IPS DF 4.7 (cell line): ENCODE measurements at regions not wholly inside any gene's neighbourhood (a gene's known extent, or its start where the extent isn't known, plus 50 kb on each side); places are given as distances from the start of the nearest gene placed in this dataset.
"Not testable (repeated sequence)": the region's sequence is repeated elsewhere in the genome, so short reads cannot be mapped to it uniquely, and the experiment has no call there.

Experiments
- DNase-seq: peaks from one replicate; pipeline ENCODE4 v3.0.0-alpha.2; 2013; ENCODE audit warnings: low spot score; ENCODE audit errors: extremely low read depth

- no peak for DNase-seq
Observed at GRCh38 chr4:66300336-66300934, 630.1 kb upstream of the EPHA5 start.

- DNase-seq: no peak
Observed at GRCh38 chr4:66298569-66298968, 628.3 kb upstream of the EPHA5 start.

GRCh38 chr4:66297703-66298102 lies 627.4 kb upstream of the EPHA5 start:
- DNase-seq: no peak

- DNase-seq: no peak
Observed at GRCh38 chr4:66294638-66295037, 624.3 kb upstream of the EPHA5 start.

DNA sequence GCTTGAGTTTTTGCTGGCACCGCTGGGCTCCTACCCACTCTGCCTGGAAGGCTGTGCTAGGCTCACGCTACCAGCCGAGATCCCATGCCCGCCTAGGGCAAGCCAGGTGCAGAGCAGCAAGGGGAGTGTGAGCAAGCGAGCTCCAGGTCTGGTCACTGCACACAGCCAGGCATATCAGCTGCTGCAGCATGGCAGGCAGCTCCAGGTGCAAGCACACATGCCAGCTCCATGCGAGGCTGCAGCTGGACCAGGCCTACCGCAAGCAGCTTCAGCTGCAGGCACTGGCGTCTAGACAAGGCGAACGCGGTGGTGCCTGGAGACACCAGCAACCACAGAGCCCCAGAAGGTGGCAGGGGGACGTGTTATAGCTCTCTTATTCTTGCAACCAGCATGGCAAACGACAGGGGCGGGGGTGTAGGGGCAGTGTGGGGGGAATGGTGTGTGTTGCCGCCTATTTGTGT lies 614.7 kb upstream of the EPHA5 start:
- no peak for DNase-seq

DNA sequence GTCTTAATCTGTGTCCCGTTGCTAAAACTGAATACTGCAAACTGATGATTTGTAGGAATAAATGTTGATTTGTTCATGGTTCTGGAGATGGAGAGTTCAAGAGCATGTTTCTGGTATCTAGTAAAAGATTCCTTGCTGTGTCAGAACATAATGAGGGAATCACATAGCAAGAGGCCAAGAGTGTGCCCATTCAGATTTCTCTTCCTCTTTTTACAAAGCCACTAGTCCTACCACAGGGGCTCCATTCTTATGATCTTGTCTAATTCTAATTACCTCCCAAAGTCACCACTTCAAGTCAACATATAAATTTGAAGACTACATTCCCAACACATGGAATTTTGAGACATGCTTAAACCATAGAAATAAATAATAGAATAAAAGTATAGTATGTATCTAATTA lies 608.8 kb upstream of the EPHA5 start:
- no peak for DNase-seq

DNA sequence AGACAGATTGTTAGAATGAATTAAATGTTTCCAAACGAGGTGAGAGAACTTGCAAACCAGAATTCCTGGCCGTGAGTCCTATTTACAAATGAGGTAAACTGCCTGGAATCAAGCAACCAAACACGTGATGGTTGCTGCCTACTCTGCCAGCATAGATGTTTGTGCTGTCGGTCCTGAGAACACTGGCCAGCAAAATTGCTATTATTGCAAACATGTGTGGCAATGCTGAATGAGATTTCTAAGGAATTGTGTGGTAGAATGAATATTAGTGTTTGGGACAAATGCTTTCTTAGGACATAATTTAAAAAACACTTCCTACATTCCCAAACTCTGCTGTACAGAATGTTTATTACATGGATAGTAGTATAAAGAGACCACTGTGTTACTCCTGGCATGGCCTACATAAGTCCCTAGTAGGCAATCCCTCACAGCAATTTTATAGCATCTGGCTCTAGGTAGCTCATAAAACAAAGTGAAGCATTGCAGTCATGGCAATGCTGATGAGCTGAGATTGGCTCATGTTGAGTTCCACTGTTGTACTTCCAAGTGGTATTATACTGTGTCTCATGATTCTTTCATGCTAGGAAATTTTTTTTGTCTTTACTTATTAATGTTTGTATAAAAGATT lies 605.2 kb upstream of the EPHA5 start:
- no peak for DNase-seq

GRCh38 chr4:66273110-66273509 lies 602.8 kb upstream of the EPHA5 start:
- DNase-seq: no peak

GRCh38 chr4:66270356-66270755 lies 600.1 kb upstream of the EPHA5 start:
- DNase-seq: not testable (repeated sequence)

DNA sequence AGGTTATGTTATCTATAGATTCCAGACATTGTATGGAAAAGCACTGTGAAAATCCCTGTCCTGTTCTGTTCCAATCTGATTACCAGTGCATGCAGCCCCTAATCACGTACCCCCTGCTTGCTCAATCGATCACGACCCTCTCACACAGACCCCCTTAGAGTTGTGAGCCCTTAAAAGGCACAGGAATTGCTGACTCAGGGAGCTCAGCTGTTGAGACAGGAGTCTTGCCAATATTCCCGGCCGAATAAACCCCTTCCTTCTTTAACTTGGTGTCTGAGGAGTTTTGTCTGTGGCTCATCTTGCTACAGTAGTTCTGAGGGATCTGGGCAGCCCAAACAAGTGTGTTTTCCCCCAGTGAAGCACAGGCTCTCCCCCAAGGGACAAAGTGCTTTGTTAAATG lies 596.3 kb upstream of the EPHA5 start:
- not testable (repeated sequence) for DNase-seq

DNA sequence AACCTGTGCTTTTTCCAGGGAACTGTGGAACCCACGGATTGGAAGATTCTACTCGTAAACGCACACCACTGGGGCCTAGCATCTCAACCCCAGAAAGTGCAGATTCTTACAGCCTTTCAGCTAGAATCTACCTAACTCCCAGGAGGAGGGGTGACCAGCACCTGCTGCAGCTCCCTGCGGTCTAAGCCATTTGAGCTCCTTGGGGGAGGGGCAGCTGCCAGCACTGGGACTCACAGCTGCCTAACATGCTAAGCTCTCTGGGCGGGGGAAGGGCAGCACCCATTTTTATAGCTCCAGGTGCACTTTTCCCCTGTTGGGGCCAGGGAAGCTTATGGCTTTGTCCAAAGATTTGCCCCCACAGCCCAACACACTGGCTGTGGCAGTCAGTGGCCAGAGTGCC lies 595.7 kb upstream of the EPHA5 start:
- DNase-seq: no peak

- DNase-seq: no peak
Observed at GRCh38 chr4:66252291-66252690, 582.0 kb upstream of the EPHA5 start.

DNA sequence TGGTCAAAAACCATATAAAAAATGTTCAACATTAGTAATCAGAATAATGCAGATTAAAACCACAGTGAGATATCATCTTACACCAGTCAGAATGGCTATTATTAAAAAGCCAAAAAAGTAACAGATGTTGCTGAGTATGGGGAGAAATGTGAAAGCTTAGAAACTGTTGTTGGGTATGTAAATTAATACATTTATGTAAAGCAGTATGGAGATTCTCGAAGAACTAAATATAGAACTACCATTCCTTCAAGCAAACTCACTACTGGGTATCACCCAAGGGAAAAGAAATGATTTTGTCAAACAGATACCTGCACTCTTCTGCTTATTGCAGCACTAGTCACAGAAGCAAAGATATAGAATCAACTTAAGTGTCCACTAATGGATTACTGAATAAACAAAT lies 576.4 kb upstream of the EPHA5 start:
- no peak for DNase-seq

- DNase-seq: no peak
Observed at GRCh38 chr4:66235876-66236275, 565.6 kb upstream of the EPHA5 start.

DNA sequence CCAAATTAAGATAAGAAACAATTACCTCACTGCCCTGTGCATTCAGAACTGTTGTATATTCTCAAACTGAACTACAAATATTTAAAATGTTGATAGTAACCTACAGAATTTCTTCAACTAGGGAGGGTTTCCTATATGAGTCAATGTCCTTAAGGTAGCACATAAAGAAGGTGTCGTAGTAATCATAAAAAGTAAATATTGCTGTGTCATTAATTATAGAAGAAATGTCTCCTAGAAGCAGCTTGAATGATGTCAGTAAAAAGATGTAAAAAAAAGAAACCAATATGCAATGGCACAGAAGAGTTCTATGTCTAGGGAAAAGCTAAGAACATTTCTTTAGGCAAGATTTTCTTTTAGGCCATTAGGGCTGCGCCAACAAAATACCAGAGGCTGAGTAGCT lies 559.6 kb upstream of the EPHA5 start:
- no peak for DNase-seq

GRCh38 chr4:66225539-66225938 lies 555.2 kb upstream of the EPHA5 start:
- DNase-seq: no peak

DNA sequence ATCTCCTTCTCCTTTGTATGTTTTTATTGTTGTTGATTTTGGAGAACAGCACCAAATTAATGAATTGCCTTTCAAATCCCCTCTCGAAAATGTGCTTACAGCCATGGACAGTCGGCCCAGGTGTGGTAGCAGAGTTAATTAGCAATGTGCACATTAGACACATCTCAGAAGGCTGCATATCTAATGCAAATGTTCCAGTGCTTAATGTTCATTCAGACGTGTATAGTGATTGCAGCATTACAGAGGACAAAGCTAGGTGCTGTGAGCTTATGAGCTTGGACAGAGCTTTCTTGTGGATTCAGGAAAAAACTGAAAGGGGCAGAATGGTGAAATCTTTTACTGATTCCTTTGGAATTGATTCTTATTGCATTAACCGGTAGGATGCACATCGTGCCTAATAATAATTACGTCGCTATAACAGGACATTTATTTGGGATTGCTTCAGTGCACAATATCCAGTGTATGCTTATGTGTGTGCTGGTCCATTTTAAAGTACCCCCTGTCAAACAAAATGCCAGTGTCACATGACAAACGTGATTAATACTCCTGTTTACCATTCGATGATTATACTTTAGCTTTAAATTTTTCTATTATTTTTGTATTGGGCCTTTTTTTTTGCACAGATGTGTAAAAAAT lies 552.9 kb upstream of the EPHA5 start:
- DNase-seq: no peak

GRCh38 chr4:66219401-66219800 lies 549.1 kb upstream of the EPHA5 start:
- no peak for DNase-seq

DNA sequence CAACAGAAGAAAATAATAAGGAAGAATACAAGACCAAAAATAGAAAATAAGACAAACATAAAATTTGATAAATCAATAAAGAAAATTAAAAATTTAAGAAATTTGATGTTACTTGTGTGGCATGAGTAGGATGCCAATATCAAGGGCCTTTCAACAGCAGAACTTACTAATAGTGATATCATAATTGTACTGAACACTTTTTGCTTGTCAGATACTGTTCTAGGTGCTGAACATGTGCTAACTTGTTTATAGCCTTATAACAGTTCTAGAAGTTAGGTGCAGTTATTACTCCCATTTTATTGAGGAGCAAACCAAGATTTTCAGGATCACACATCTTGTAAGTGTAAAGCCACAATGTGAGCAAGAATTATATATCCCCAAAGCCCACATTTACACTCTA lies 546.0 kb upstream of the EPHA5 start:
- no peak for DNase-seq

DNA sequence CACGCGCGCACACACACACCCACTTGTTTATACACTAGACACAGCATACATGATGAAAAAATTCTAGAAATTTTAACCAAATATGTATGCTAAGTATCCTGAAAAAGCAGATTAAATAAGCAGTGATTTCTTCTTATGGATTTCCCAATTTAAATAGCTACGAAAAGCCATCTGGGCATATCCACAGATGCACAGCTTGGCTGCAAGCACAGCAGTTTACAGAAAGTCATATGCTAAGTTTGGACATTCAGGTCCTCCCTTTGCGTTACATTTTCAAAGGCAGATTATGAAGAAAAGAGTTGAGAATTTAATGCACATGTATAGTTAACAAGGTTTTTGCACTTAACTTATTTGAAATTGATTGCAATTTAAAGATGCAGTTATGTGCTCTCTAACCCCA lies 542.2 kb upstream of the EPHA5 start:
- DNase-seq: no peak

DNA sequence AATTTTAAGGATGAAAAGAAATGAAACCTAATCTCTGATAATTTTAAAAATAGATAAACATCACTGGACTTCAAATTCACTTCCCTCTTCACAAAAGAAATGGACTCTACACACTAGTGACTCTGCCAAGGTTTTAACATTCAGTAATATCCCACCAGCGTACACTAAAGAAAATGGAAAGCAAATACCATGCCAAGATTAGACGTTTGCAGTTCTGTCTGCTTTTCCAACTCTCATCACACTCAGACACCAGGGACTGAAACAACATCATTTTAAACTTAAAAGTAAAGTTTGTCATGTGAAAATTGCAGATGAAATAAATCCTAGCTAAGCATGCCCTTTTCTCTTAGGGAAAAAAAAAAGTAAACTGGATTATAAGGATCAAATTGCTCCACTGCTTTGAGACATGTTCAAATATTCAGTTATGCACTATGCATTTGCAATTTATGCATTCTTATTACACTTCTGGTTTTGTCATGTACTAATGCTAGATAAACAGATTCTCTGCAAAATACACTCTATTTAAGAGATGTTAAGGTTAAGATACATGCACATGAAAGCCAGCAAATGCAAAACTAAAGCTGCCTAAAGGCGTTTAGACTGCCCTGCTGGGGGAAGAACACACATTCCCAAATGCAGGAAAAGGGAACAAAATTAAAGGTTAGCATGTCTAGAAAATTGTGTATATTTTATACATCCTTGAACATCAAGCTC lies 534.4 kb upstream of the EPHA5 start:
- no peak for DNase-seq

GRCh38 chr4:66202870-66203269 lies 532.6 kb upstream of the EPHA5 start:
- no peak for DNase-seq
